Left lung (tissue), 4 donors: ENCODE measurements at regions not wholly inside any gene's neighbourhood (a gene's known extent, or its start where the extent isn't known, plus 50 kb on each side); places are given as distances from the start of the nearest gene placed in this dataset.

Experiments used
- ATAC-seq: fragments of 200-7000 bp; cut with Tn5 transposase; one replicate; pipeline ENCODE4 v1.9.1; 2020; ENCODE audit warnings: moderate library complexity
- DNase-seq, 4 donors: peaks; one replicate each; pipeline ENCODE4 v3.0.0-alpha.2; 2013 to 2020
- H3K27ac ChIP-seq, 2 donors: fragments of 200-600 bp; sonication (generic) in 1 of 2; one replicate each; pipeline versions ENCODE4 v1.5.0 to v1.8.0; 2020 to 2021
- H3K27me3 ChIP-seq, 2 donors: fragments of 200-600 bp; sonication (generic) in 1 of 2; one replicate each; pipeline versions ENCODE4 v1.5.0 to v1.8.0; 2020 to 2021
- H3K36me3 ChIP-seq, 2 donors: fragments of 200-600 bp; sonication (generic) in 1 of 2; one replicate each; pipeline versions ENCODE4 v1.5.0 to v1.8.0; 2020 to 2021
- H3K4me1 ChIP-seq, 2 donors: fragments of 200-600 bp; one replicate each; pipeline ENCODE4 v1.8.0; 2021
- H3K4me3 ChIP-seq, 2 donors: fragments of 200-600 bp; sonication (generic) in 1 of 2; one replicate each; pipeline versions ENCODE4 v1.5.0 to v1.8.0; 2020 to 2021; ENCODE audit warnings: mild to moderate bottlenecking in 1 of 2
- H3K9me3 ChIP-seq, 2 donors: fragments of 200-600 bp; sonication (generic) in 1 of 2; one replicate each; pipeline versions ENCODE4 v1.5.0 to v1.8.0; 2020 to 2021
- intact Hi-C, 2 donors: fragments of 100-400 bp; cut with DNase I; formaldehyde crosslinking; loops; one replicate each; pipeline versions ENCODE4 v1.11.2 to v1.14.2; 2022
- TF ChIP-seq, protein P1 (sequence below), 2 donors: fragments of 200-600 bp; sonication (generic) in 1 of 2; IDR thresholded peaks; one replicate each; pipeline versions ENCODE4 v1.5.0 to v1.8.0; 2021; ENCODE audit warnings: antibody characterized with exemption in 2 of 2
- donor health status: DM: no; HTN: yes; CAD: no.
- donor health status: DM: no; HTN: no; CAD: no.

DNA sequence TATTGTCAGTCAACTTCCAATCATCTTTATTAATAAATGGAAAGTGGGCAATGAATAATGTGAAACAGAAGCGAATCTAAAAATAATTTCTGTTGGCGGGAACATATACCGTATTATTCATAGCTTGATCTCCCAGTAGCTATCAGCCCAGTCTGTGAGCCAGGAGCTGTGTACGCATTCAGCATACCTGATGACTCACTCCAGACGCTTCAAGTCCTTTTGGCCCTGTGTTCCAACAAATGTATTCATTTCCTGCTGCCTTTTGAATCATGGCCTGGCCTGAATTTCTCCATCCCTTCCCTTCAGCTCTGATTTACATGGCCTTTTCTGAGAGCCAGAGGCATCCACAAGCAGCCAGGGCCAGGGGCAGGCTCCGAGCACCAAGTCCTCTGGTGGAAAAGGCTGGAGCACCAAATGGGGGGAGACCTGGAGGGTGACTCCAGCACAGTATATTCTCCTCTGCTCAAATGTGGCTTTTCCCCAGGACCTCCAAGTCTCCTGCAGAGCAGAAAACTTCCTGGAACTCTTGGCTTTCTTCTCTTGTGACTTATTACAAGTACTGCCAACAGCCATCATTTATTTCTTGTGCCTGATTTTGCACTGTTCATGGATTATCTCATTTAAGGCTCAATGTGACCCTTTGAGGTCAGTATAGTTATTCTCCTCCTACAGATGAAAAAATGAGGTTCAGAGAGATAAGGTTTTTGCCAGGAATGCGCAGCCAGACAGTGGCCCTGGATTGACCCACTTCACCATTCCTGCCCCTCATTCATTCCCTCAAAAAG, 108.7 kb downstream of the EN1 start:
- H3K4me1 ChIP-seq: no peaks in the 10 kb centered on the region
- H3K9me3 ChIP-seq: peaks cover 0 to 4% of the 10 kb centered on the region in 2 donors
- TF ChIP-seq, protein P1, sequence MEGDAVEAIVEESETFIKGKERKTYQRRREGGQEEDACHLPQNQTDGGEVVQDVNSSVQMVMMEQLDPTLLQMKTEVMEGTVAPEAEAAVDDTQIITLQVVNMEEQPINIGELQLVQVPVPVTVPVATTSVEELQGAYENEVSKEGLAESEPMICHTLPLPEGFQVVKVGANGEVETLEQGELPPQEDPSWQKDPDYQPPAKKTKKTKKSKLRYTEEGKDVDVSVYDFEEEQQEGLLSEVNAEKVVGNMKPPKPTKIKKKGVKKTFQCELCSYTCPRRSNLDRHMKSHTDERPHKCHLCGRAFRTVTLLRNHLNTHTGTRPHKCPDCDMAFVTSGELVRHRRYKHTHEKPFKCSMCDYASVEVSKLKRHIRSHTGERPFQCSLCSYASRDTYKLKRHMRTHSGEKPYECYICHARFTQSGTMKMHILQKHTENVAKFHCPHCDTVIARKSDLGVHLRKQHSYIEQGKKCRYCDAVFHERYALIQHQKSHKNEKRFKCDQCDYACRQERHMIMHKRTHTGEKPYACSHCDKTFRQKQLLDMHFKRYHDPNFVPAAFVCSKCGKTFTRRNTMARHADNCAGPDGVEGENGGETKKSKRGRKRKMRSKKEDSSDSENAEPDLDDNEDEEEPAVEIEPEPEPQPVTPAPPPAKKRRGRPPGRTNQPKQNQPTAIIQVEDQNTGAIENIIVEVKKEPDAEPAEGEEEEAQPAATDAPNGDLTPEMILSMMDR (IDR thresholded peaks at IDR 0.05): no peak
- peak; percentile 91 for ATAC-seq
- no peak overlapping the region for H3K4me3 ChIP-seq
- no peaks in the 10 kb centered on the region for H3K36me3 ChIP-seq
- intact Hi-C loops: no loop called here
- peaks cover 0 to 9% of the 10 kb centered on the region in 2 donors for H3K27me3 ChIP-seq
- DNase-seq: peak in 1 of 4 donors; percentile 52
- no peak overlapping the region for H3K27ac ChIP-seq

DNA sequence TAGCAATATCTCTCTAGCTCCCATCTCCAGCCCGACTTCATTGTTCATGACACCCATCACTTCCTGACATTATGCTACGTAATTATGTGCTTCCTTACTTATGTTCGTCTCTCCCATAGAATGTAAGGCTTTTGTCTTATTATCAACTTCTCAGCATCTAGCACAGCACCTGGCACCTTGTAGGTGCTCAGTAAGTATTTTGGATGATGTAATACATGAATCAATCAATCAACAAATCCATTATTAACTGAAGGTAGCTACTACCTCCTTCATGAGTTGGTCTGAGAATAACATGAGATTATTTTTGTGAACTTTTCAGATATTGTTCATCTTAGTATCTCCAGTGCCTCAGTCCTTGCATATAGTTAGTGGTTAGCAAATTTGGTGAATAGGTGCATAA, 109.3 kb downstream of the EN1 start:
- no peak overlapping the region for H3K27ac ChIP-seq
- H3K4me3 ChIP-seq: no peak overlapping the region
- DNase-seq (no peak), ATAC-seq (no peak)
- no peaks in the 10 kb centered on the region for H3K4me1 ChIP-seq
- TF ChIP-seq, protein P1 (IDR thresholded peaks at IDR 0.05): no peak
- intact Hi-C loops: no loop called here
- peaks cover 0 to 9% of the 10 kb centered on the region in 2 donors for H3K27me3 ChIP-seq
- no peaks in the 10 kb centered on the region for H3K9me3 ChIP-seq
- no peaks in the 10 kb centered on the region for H3K36me3 ChIP-seq

GRCh38 chr2:118737684-118738083, 109.8 kb downstream of the EN1 start:
- ATAC-seq (no peak), DNase-seq (no peak)
- Histone ChIP-seq H3K4me3 (no peak overlapping the region), H3K9me3 (no peaks in the 10 kb centered on the region), H3K36me3 (no peaks in the 10 kb centered on the region), H3K27me3 (peaks cover 0 to 9% of the 10 kb centered on the region in 2 donors), H3K27ac (no peak overlapping the region), H3K4me1 (no peaks in the 10 kb centered on the region)
- intact Hi-C loops: no loop called here
- TF ChIP-seq, protein P1 (IDR thresholded peaks at IDR 0.05): no peak

- intact Hi-C loops: no loop called here
- Histone ChIP-seq H3K4me1 (no peaks in the 10 kb centered on the region), H3K27me3 (no peaks in the 10 kb centered on the region), H3K4me3 (no peak overlapping the region), H3K36me3 (no peaks in the 10 kb centered on the region), H3K9me3 (no peaks in the 10 kb centered on the region), H3K27ac (no peak overlapping the region)
- DNase-seq: no peak
- TF ChIP-seq, protein P1 (IDR thresholded peaks at IDR 0.05): no peak
- ATAC-seq: no peak
These were observed 115.0 kb downstream of the EN1 start for GRCh38 chr2:118732432-118732831.

GRCh38 chr2:118731413-118731812, 116.0 kb downstream of the EN1 start:
- Histone ChIP-seq H3K27me3 (no peaks in the 10 kb centered on the region), H3K36me3 (no peaks in the 10 kb centered on the region), H3K27ac (no peak overlapping the region), H3K4me1 (no peaks in the 10 kb centered on the region), H3K4me3 (no peak overlapping the region), H3K9me3 (peaks cover 0 to 3% of the 10 kb centered on the region in 2 donors)
- no peak for ATAC-seq
- DNase-seq: no peak
- TF ChIP-seq, protein P1 (IDR thresholded peaks at IDR 0.05): no peak
- intact Hi-C loops: no loop called here
